ENCODE measurements at regions not wholly inside any gene's neighbourhood (a gene's known extent, or its start where the extent isn't known, plus 50 kb on each side); places are given as distances from the start of the nearest gene placed in this dataset.

GRCh38 chr21:16085421-16085820, 355.6 kb downstream of the USP25 start:
- TF ChIP-seq POLR2A (IDR thresholded peaks at IDR 0.05) (no peak), CTCF (IDR thresholded peaks at IDR 0.05 in 4 of 5, conservative IDR thresholded peaks at IDR 0.05 in 1 of 5) (no peak)

Data from gastrocnemius medialis (tissue), 4 donors.